ENCODE measurements at regions not wholly inside any gene's neighbourhood (a gene's known extent, or its start where the extent isn't known, plus 50 kb on each side); places are given as distances from the start of the nearest gene placed in this dataset.

- Histone ChIP-seq H3K4me3 (no peak overlapping the region), H3K27ac (no peak overlapping the region), H3K4me1 (no peaks in the 10 kb centered on the region), H3K27me3 (no peaks in the 10 kb centered on the region), H3K9me3 (no peaks in the 10 kb centered on the region), H3K36me3 (no peaks in the 10 kb centered on the region)
- DNase-seq: no peak
- intact Hi-C loops (cut with DNase I; ENCODE audit: low total_unique reads) (no loop called here), in situ Hi-C loops (cut with MboI; ENCODE audit: low sequenced_read_pairs in 4 of 4) (no loop called here)
- TF ChIP-seq CTCF (IDR thresholded peaks at IDR 0.05 in 4 of 5, conservative IDR thresholded peaks at IDR 0.05 in 1 of 5) (no peak), POLR2A (IDR thresholded peaks at IDR 0.05) (no peak)
- no peak for ATAC-seq
These were observed 254.5 kb upstream of the CFAP20DC start for GRCh38 chr3:59304296-59304695.

GRCh38 chr3:59303452-59303851 is 253.6 kb upstream of the CFAP20DC start:
- TF ChIP-seq CTCF (IDR thresholded peaks at IDR 0.05 in 4 of 5, conservative IDR thresholded peaks at IDR 0.05 in 1 of 5) (no peak), POLR2A (IDR thresholded peaks at IDR 0.05) (no peak)

GRCh38 chr3:59302442-59302841 is 252.6 kb upstream of the CFAP20DC start:
- TF ChIP-seq CTCF (IDR thresholded peaks at IDR 0.05 in 4 of 5, conservative IDR thresholded peaks at IDR 0.05 in 1 of 5): no peak
- TF ChIP-seq POLR2A (IDR thresholded peaks at IDR 0.05): no peak
- Histone ChIP-seq H3K27me3 (no peaks in the 10 kb centered on the region), H3K4me1 (no peaks in the 10 kb centered on the region), H3K9me3 (no peaks in the 10 kb centered on the region), H3K4me3 (no peak overlapping the region), H3K36me3 (no peaks in the 10 kb centered on the region), H3K27ac (no peak overlapping the region)
- intact Hi-C loops (cut with DNase I; ENCODE audit: low total_unique reads) (no loop called here), in situ Hi-C loops (cut with MboI; ENCODE audit: low sequenced_read_pairs in 4 of 4) (no loop called here)
- no peak for DNase-seq
- ATAC-seq: no peak

More at GRCh38 chr3:59303452-59303851, 253.6 kb upstream of the CFAP20DC start:
- ATAC-seq: no peak
- Histone ChIP-seq H3K4me1 (no peaks in the 10 kb centered on the region), H3K4me3 (no peak overlapping the region), H3K36me3 (no peaks in the 10 kb centered on the region), H3K27ac (no peak overlapping the region), H3K9me3 (no peaks in the 10 kb centered on the region), H3K27me3 (no peaks in the 10 kb centered on the region)
- in situ Hi-C loops (cut with MboI; ENCODE audit: low sequenced_read_pairs in 4 of 4): no loop called here
- intact Hi-C loops (cut with DNase I; ENCODE audit: low total_unique reads): no loop called here
- no peak for DNase-seq

GRCh38 chr3:59300733-59301132 is 250.9 kb upstream of the CFAP20DC start:
- DNase-seq: no peak
- in situ Hi-C loops (cut with MboI; ENCODE audit: low sequenced_read_pairs in 4 of 4): no loop called here
- no peak for ATAC-seq

More at GRCh38 chr3:59300733-59301132, 250.9 kb upstream of the CFAP20DC start:
- no peak for TF ChIP-seq CTCF (IDR thresholded peaks at IDR 0.05 in 4 of 5, conservative IDR thresholded peaks at IDR 0.05 in 1 of 5)
- TF ChIP-seq POLR2A (IDR thresholded peaks at IDR 0.05): no peak
- Histone ChIP-seq H3K9me3 (no peaks in the 10 kb centered on the region), H3K4me1 (no peaks in the 10 kb centered on the region), H3K4me3 (no peak overlapping the region), H3K27me3 (no peaks in the 10 kb centered on the region), H3K27ac (no peak overlapping the region), H3K36me3 (no peaks in the 10 kb centered on the region)
- intact Hi-C loops (cut with DNase I; ENCODE audit: low total_unique reads): no loop called here

Data from gastrocnemius medialis (tissue), 4 donors.